HG02938 (cell line): ENCODE measurements at regions not wholly inside any gene's neighbourhood (a gene's known extent, or its start where the extent isn't known, plus 50 kb on each side); places are given as distances from the start of the nearest gene placed in this dataset.
A peak's percentile ranks its signal among the peaks of the same experiment; 100 is the strongest.

Experiments
- ATAC-seq: cut with Tn5 transposase; IDR thresholded peaks from one replicate; pipeline ENCODE4 v1.9.1; 2021; ENCODE audit warnings: mild to moderate bottlenecking, moderate library complexity; ENCODE audit not compliant: unreplicated experiment

- no peak for ATAC-seq
Observed at GRCh38 chr11:8823174-8823742, 87.7 kb upstream of the AKIP1 start.

- ATAC-seq = no peak
Observed at GRCh38 chr11:8826139-8826786, 84.7 kb upstream of the AKIP1 start.

GRCh38 chr11:8826901-8827560 lies 84.0 kb upstream of the AKIP1 start:
- ATAC-seq = no peak

GRCh38 chr11:8828046-8828445 lies 82.9 kb upstream of the AKIP1 start:
- ATAC-seq = no peak

GRCh38 chr11:8828580-8829361 lies 82.2 kb upstream of the AKIP1 start:
- ATAC-seq = no peak

- ATAC-seq = no peak
Observed at GRCh38 chr11:8829556-8829955, 81.4 kb upstream of the AKIP1 start.

GRCh38 chr11:8830641-8831040 lies 80.3 kb upstream of the AKIP1 start:
- ATAC-seq = no peak

GRCh38 chr11:8831861-8832260 lies 79.1 kb upstream of the AKIP1 start:
- ATAC-seq = no peak

- ATAC-seq = peak; percentile 62
Observed at GRCh38 chr11:8832571-8833260, 78.3 kb upstream of the AKIP1 start.

- ATAC-seq = no peak
Observed at GRCh38 chr11:8833568-8834315, 77.2 kb upstream of the AKIP1 start.

- ATAC-seq = no peak
Observed at GRCh38 chr11:8834379-8834778, 76.6 kb upstream of the AKIP1 start.

GRCh38 chr11:8838248-8838647 lies 72.7 kb upstream of the AKIP1 start:
- ATAC-seq = no peak

- ATAC-seq = no peak
Observed at GRCh38 chr11:8839306-8839956, 71.6 kb upstream of the AKIP1 start.

GRCh38 chr11:8839957-8840945 lies 70.7 kb upstream of the AKIP1 start:
- no peak for ATAC-seq

GRCh38 chr11:8841899-8842298 lies 69.1 kb upstream of the AKIP1 start:
- ATAC-seq = no peak

- no peak for ATAC-seq
Observed at GRCh38 chr11:8858808-8859207, 52.2 kb upstream of the AKIP1 start.
